Naive thymus-derived CD4-positive, alpha-beta T cell (primary cell): ENCODE measurements at regions not wholly inside any gene's neighbourhood (a gene's known extent, or its start where the extent isn't known, plus 50 kb on each side); places are given as distances from the start of the nearest gene placed in this dataset.

Experiments
- ATAC-seq: fragments of 150-1000 bp; cut with Tn5 transposase; 2 replicates; pipeline ENCODE4 v1.10.0; 2021; ENCODE audit warnings: mild to moderate bottlenecking, moderate library complexity
- CTCF ChIA-PET: fragments of 350-600 bp; sonication (Branson Sonifier 250); formaldehyde crosslinking; loops from one replicate; lab custom pipeline; 2021; ENCODE audit warnings: antibody characterized with exemption; lab: Charles Lee
- POLR2A ChIA-PET: fragments of 350-600 bp; sonication (Branson Sonifier 250); formaldehyde crosslinking; loops from one replicate; lab custom pipeline; 2021; ENCODE audit warnings: antibody characterized with exemption, inconsistent platforms; lab: Charles Lee
- DNase-seq, 9 donors: peaks; one replicate each; pipeline versions ENCODE4 v3.0.0 to v3.0.0-alpha.2; 2020 to 2022; ENCODE audit warnings: mixed read lengths in 1 of 9
- H3K27ac ChIP-seq: one replicate; pipeline ENCODE4 v1.7.0; 2013; ENCODE audit warnings: mild to moderate bottlenecking, low read depth, low read length, moderate library complexity
- H3K27me3 ChIP-seq, 2 donors: one replicate each; pipeline ENCODE4 v1.7.0; 2013; ENCODE audit warnings: low read length in 2 of 2, mild to moderate bottlenecking in 2 of 2, moderate library complexity in 2 of 2; ENCODE audit not compliant: control insufficient read depth in 2 of 2, insufficient read depth in 2 of 2
- H3K36me3 ChIP-seq, 3 experiments: 1 replicate in 2 of 3; 2 replicates in 1 of 3; pipeline ENCODE4 v1.7.0; 2013; ENCODE audit warnings: low read length in 3 of 3, mild to moderate bottlenecking in 3 of 3, moderate library complexity in 1 of 3; ENCODE audit not compliant: insufficient read depth in 3 of 3, control insufficient read depth in 2 of 3
- H3K4me1 ChIP-seq, 2 donors: one replicate each; pipeline ENCODE4 v1.7.0; 2013; ENCODE audit warnings: low read length in 2 of 2, mild to moderate bottlenecking in 2 of 2, moderate library complexity in 1 of 2; ENCODE audit not compliant: control insufficient read depth in 2 of 2, insufficient read depth in 2 of 2
- H3K4me3 ChIP-seq: 2 replicates; pipeline ENCODE4 v1.7.0; 2013; ENCODE audit warnings: mild to moderate bottlenecking, low read length
- H3K9me3 ChIP-seq, 3 experiments: 1 replicate in 2 of 3; 2 replicates in 1 of 3; pipeline ENCODE4 v1.7.0; 2013; ENCODE audit warnings: low read length in 3 of 3; ENCODE audit not compliant: control insufficient read depth in 2 of 3
- H3K27ac Mint-ChIP-seq, 9 donors: one replicate each; pipeline ENCODE4 v1.8.0; 2020 to 2022; ENCODE audit warnings: mixed read lengths in 9 of 9, mild to moderate bottlenecking in 8 of 9, moderate library complexity in 5 of 9, inconsistent platforms in 2 of 9
- H3K27me3 Mint-ChIP-seq, 5 donors: one replicate each; pipeline ENCODE4 v1.8.0; 2021 to 2022; ENCODE audit warnings: mixed read lengths in 5 of 5, mild to moderate bottlenecking in 1 of 5
- H3K36me3 Mint-ChIP-seq, 5 donors: one replicate each; pipeline ENCODE4 v1.8.0; 2020 to 2022; ENCODE audit warnings: mixed read lengths in 5 of 5, mild to moderate bottlenecking in 3 of 5, inconsistent platforms in 1 of 5
- H3K4me1 Mint-ChIP-seq, 7 donors: one replicate each; pipeline ENCODE4 v1.8.0; 2020 to 2022; ENCODE audit warnings: mixed read lengths in 7 of 7, mild to moderate bottlenecking in 3 of 7, inconsistent platforms in 1 of 7
- H3K4me3 Mint-ChIP-seq, 10 donors: one replicate each; pipeline ENCODE4 v1.8.0; 2020 to 2022; ENCODE audit warnings: mild to moderate bottlenecking in 10 of 10, mixed read lengths in 10 of 10, moderate library complexity in 6 of 10, inconsistent platforms in 2 of 10
- H3K9me3 Mint-ChIP-seq, 11 donors: one replicate each; pipeline ENCODE4 v1.8.0; 2020 to 2022; ENCODE audit warnings: mixed read lengths in 11 of 11, mild to moderate bottlenecking in 4 of 11, inconsistent platforms in 1 of 11, moderate library complexity in 1 of 11
- intact Hi-C, 2 donors: fragments of 100-400 bp; cut with micrococcal nuclease; formaldehyde crosslinking; loops; one replicate each; pipeline ENCODE4 v1.15.1; 2023

GRCh38 chr10:8402576-8402975, 348.1 kb downstream of the GATA3 start:
- Mint-ChIP-seq H3K27ac (peak overlapping the region; percentile 86 to 98 (median 93)), H3K27me3 (peaks cover 0 to 2% (median 0%) of the 10 kb centered on the region in 5 donors), H3K36me3 (peaks cover 0 to 6% (median 0%) of the 10 kb centered on the region in 5 donors), H3K4me1 (peaks cover 35 to 87% (median 80%) of the 10 kb centered on the region in 7 donors), H3K9me3 (no peaks in the 10 kb centered on the region), H3K4me3 (peak overlapping the region; percentile 67 to 84 (median 76))
- no peaks in the 10 kb centered on the region for H3K9me3 ChIP-seq
- peak overlapping the region; percentile 37 for H3K27ac ChIP-seq
- POLR2A ChIA-PET, result interaction anchor here (0.6 to 2.4 kb wide), 8 partner anchors 10 to 343 kb away, joined by 3 to 7 read pairs (median 5); no protein-coding TSS in a partner anchor
- CTCF ChIA-PET, result interaction anchor here (0.8 to 2.5 kb wide), 4 partner anchors 35 to 359 kb away, joined by 3 to 5 read pairs (median 4); no protein-coding TSS in a partner anchor
- no peaks in the 10 kb centered on the region for H3K27me3 ChIP-seq
- no peaks in the 10 kb centered on the region for H3K36me3 ChIP-seq
- DNase-seq (peak in 7 of 9 donors; percentile 16 to 48 (median 39)), ATAC-seq (peak; percentile 54)
- intact Hi-C loops, result loop anchor here (2.0 to 5.0 kb wide), 5 partner anchors 35 to 158 kb away; no protein-coding TSS in a partner anchor
- H3K4me3 ChIP-seq, result peak overlapping the region; percentile 15
- peaks cover 56 to 66% of the 10 kb centered on the region in 2 donors for H3K4me1 ChIP-seq

- Histone ChIP-seq H3K4me1 (peaks cover 60 to 62% of the 10 kb centered on the region in 2 donors), H3K4me3 (peak overlapping the region; percentile 47), H3K36me3 (no peaks in the 10 kb centered on the region), H3K9me3 (no peaks in the 10 kb centered on the region), H3K27ac (peak overlapping the region; percentile 74), H3K27me3 (no peaks in the 10 kb centered on the region)
- no peaks in the 10 kb centered on the region for H3K9me3 Mint-ChIP-seq
- H3K4me3 Mint-ChIP-seq, result peak overlapping the region; percentile 38 to 88 (median 76)
- DNase-seq (no peak), ATAC-seq (no peak)
- H3K36me3 Mint-ChIP-seq, result peaks cover 0 to 6% (median 0%) of the 10 kb centered on the region in 5 donors
- peak overlapping the region; percentile 86 to 98 (median 93) for H3K27ac Mint-ChIP-seq
- intact Hi-C loops, result loop anchor here (1.0 to 5.0 kb wide), 14 partner anchors 12 to 693 kb away; partner anchors contain the start of gene GATA3 (in 1 of the 2)
- ChIA-PET POLR2A (interaction anchor here (0.6 to 2.4 kb wide), 5 partner anchors 22 to 343 kb away, joined by 3 to 6 read pairs (median 4); no protein-coding TSS in a partner anchor), CTCF (interaction anchor here (2.5 kb wide), 1 partner anchor 37 kb away, joined by 5 read pairs; no protein-coding TSS in a partner anchor)
- peaks cover 0 to 9% (median 0%) of the 10 kb centered on the region in 5 donors for H3K27me3 Mint-ChIP-seq
- H3K4me1 Mint-ChIP-seq, result peaks cover 35 to 81% (median 75%) of the 10 kb centered on the region in 7 donors
Observed at GRCh38 chr10:8403711-8404371, 349.4 kb downstream of the GATA3 start.

GRCh38 chr10:8404721-8405120, 350.2 kb downstream of the GATA3 start:
- Mint-ChIP-seq H3K27me3 (peaks cover 0 to 10% (median 0%) of the 10 kb centered on the region in 5 donors), H3K4me1 (peaks cover 34 to 78% (median 73%) of the 10 kb centered on the region in 7 donors)
- intact Hi-C loops, result loop anchor here (1.0 to 5.0 kb wide), 13 partner anchors 12 to 692 kb away; partner anchors contain the start of gene GATA3 (in 2 of the 2)

GRCh38 chr10:8405596-8405995, 351.1 kb downstream of the GATA3 start:
- no peaks in the 10 kb centered on the region for H3K36me3 ChIP-seq
- ChIA-PET POLR2A (interaction anchor here (0.9 to 1.0 kb wide), 2 partner anchors 16 to 73 kb away, joined by 3 to 4 read pairs; no protein-coding TSS in a partner anchor), CTCF (no interaction called here)
- H3K4me3 Mint-ChIP-seq, result peak overlapping the region in 6 of 10 donors; percentile 52 to 82 (median 76)
- no peak for DNase-seq
- intact Hi-C loops, result loop anchor here (1.0 to 2.0 kb wide), 6 partner anchors 27 to 691 kb away; partner anchors contain the start of gene GATA3 (in 1 of the 2)
- peak overlapping the region; percentile 47 for H3K4me3 ChIP-seq
- no peaks in the 10 kb centered on the region for H3K9me3 Mint-ChIP-seq
- ATAC-seq, result no peak
- H3K27ac Mint-ChIP-seq, result peak overlapping the region; percentile 86 to 98 (median 93)
- peak overlapping the region; percentile 74 for H3K27ac ChIP-seq
- H3K4me1 ChIP-seq, result peaks cover 59 to 60% of the 10 kb centered on the region in 2 donors
- H3K4me1 Mint-ChIP-seq, result peaks cover 33 to 73% (median 70%) of the 10 kb centered on the region in 7 donors
- peaks cover 0 to 14% (median 0%) of the 10 kb centered on the region in 5 donors for H3K27me3 Mint-ChIP-seq
- H3K27me3 ChIP-seq, result no peaks in the 10 kb centered on the region
- H3K36me3 Mint-ChIP-seq, result peaks cover 0 to 3% (median 0%) of the 10 kb centered on the region in 5 donors
- H3K9me3 ChIP-seq, result no peaks in the 10 kb centered on the region

More at GRCh38 chr10:8404721-8405120, 350.2 kb downstream of the GATA3 start:
- peak in 7 of 9 donors; percentile 78 to 93 (median 89) for DNase-seq
- peak overlapping the region; percentile 47 for H3K4me3 ChIP-seq
- CTCF ChIA-PET, result no interaction called here
- H3K9me3 Mint-ChIP-seq, result no peaks in the 10 kb centered on the region
- peak overlapping the region; percentile 86 to 98 (median 93) for H3K27ac Mint-ChIP-seq
- peaks cover 0 to 6% (median 0%) of the 10 kb centered on the region in 5 donors for H3K36me3 Mint-ChIP-seq
- no peaks in the 10 kb centered on the region for H3K9me3 ChIP-seq
- H3K36me3 ChIP-seq, result no peaks in the 10 kb centered on the region
- H3K4me1 ChIP-seq, result peaks cover 59 to 60% of the 10 kb centered on the region in 2 donors
- peak; percentile 85 for ATAC-seq
- POLR2A ChIA-PET, result interaction anchor here (1.0 kb wide), 1 partner anchor 15 kb away, joined by 4 read pairs; no protein-coding TSS in a partner anchor
- H3K4me3 Mint-ChIP-seq, result peak overlapping the region; percentile 30 to 88 (median 76)
- H3K27ac ChIP-seq, result peak overlapping the region; percentile 74
- H3K27me3 ChIP-seq, result no peaks in the 10 kb centered on the region

- DNase-seq, result no peak
- peaks cover 22 to 53% (median 51%) of the 10 kb centered on the region in 7 donors for H3K4me1 Mint-ChIP-seq
- H3K27me3 Mint-ChIP-seq, result peaks cover 0 to 26% (median 0%) of the 10 kb centered on the region in 5 donors
- intact Hi-C loops, result no loop called here
- no peak overlapping the region for H3K4me3 Mint-ChIP-seq
- ATAC-seq, result no peak
- H3K27ac Mint-ChIP-seq, result peak overlapping the region in 6 of 9 donors; percentile 19 to 94 (median 62)
- H3K27ac ChIP-seq, result no peak overlapping the region
- peaks cover 0 to 3% (median 0%) of the 10 kb centered on the region in 5 donors for H3K36me3 Mint-ChIP-seq
- H3K27me3 ChIP-seq, result no peaks in the 10 kb centered on the region
- no peaks in the 10 kb centered on the region for H3K9me3 ChIP-seq
- H3K4me1 ChIP-seq, result peaks cover 39 to 45% of the 10 kb centered on the region in 2 donors
- H3K9me3 Mint-ChIP-seq, result no peaks in the 10 kb centered on the region
- H3K4me3 ChIP-seq, result no peak overlapping the region
- H3K36me3 ChIP-seq, result no peaks in the 10 kb centered on the region
- ChIA-PET POLR2A (no interaction called here), CTCF (interaction anchor here (0.6 to 0.8 kb wide), 3 partner anchors 224 to 662 kb away, joined by 3 to 5 read pairs (median 3); no protein-coding TSS in a partner anchor)
Observed at GRCh38 chr10:8407501-8408021, 353.1 kb downstream of the GATA3 start.

- intact Hi-C loops, result no loop called here
- no peaks in the 10 kb centered on the region for H3K27me3 ChIP-seq
- peaks cover 0 to 5% (median 0%) of the 10 kb centered on the region in 11 donors for H3K9me3 Mint-ChIP-seq
- peaks cover 12 to 20% of the 10 kb centered on the region in 2 donors for H3K4me1 ChIP-seq
- ATAC-seq, result no peak
- ChIA-PET POLR2A (no interaction called here), CTCF (no interaction called here)
- H3K9me3 ChIP-seq, result no peaks in the 10 kb centered on the region
- peaks cover 0 to 8% (median 0%) of the 10 kb centered on the region in 5 donors for H3K36me3 Mint-ChIP-seq
- H3K27me3 Mint-ChIP-seq, result peaks cover 0 to 32% (median 0%) of the 10 kb centered on the region in 5 donors
- no peak for DNase-seq
- peaks cover 4 to 26% (median 22%) of the 10 kb centered on the region in 7 donors for H3K4me1 Mint-ChIP-seq
- H3K27ac Mint-ChIP-seq, result peak overlapping the region in 1 of 9 donors; percentile 38
- H3K27ac ChIP-seq, result no peak overlapping the region
- H3K4me3 ChIP-seq, result no peak overlapping the region
- H3K36me3 ChIP-seq, result no peaks in the 10 kb centered on the region
- no peak overlapping the region for H3K4me3 Mint-ChIP-seq
Observed at GRCh38 chr10:8410506-8410905, 356.0 kb downstream of the GATA3 start.
